Transverse colon (tissue), 4 donors: ENCODE measurements at regions not wholly inside any gene's neighbourhood (a gene's known extent, or its start where the extent isn't known, plus 50 kb on each side); places are given as distances from the start of the nearest gene placed in this dataset.

Experiments
- DNase-seq: peaks from one replicate; pipeline ENCODE4 v3.0.0-alpha.2; 2019
- H3K27ac ChIP-seq, 4 donors: fragments of 200-600 bp; sonication (generic); 2 replicates each; pipeline ENCODE4 v1.5.1; 2016 to 2018; ENCODE audit warnings: inconsistent platforms in 4 of 4
- H3K27me3 ChIP-seq: fragments of 200-600 bp; sonication (generic); 2 replicates; pipeline ENCODE4 v1.5.1; 2017; ENCODE audit warnings: inconsistent platforms
- H3K36me3 ChIP-seq, 4 donors: fragments of 200-600 bp; sonication (generic); 2 replicates each; pipeline ENCODE4 v1.5.1; 2017 to 2019; ENCODE audit warnings: inconsistent platforms in 4 of 4
- H3K4me1 ChIP-seq, 4 donors: fragments of 200-600 bp; sonication (generic); 2 replicates each; pipeline ENCODE4 v1.5.1; 2017 to 2020; ENCODE audit warnings: inconsistent platforms in 4 of 4
- H3K4me3 ChIP-seq, 4 donors: fragments of 200-600 bp; sonication (generic); 1 replicate in 1 of 4; 2 replicates in 3 of 4; pipeline versions ENCODE4 v1.5.1 to v1.6.1; 2017 to 2019; ENCODE audit warnings: inconsistent platforms in 4 of 4
- H3K9me3 ChIP-seq, 2 donors: fragments of 200-600 bp; sonication (generic); 2 replicates each; pipeline ENCODE4 v1.5.1; 2017 to 2019; ENCODE audit warnings: inconsistent platforms in 2 of 2
- CTCF ChIP-seq, 5 experiments: fragments of 200-600 bp in 3 of 5; fragments of 450-650 bp in 2 of 5; sonication (generic) in 3 of 5; IDR thresholded peaks; 1 replicate in 2 of 5; 2 replicates in 3 of 5; pipeline ENCODE4 v1.5.1; 2016 to 2017; ENCODE audit warnings: antibody characterized with exemption in 5 of 5, inconsistent platforms in 3 of 5, mild to moderate bottlenecking in 2 of 5, moderate library complexity in 1 of 5
- EP300 ChIP-seq: sonication (generic); formaldehyde crosslinking; IDR thresholded peaks from one replicate; pipeline ENCODE4 v1.6.1; 2017; ENCODE audit warnings: antibody characterized with exemption, low read depth
- POLR2A ChIP-seq: fragments of 450-650 bp; IDR thresholded peaks from one replicate; pipeline ENCODE4 v1.6.1; 2016; ENCODE audit warnings: antibody characterized with exemption, mild to moderate bottlenecking, moderate library complexity
- POLR2AphosphoS5 ChIP-seq, 3 donors: sonication (generic); formaldehyde crosslinking; IDR thresholded peaks; one replicate each; pipeline ENCODE4 v1.6.1; 2016; ENCODE audit warnings: antibody characterized with exemption in 3 of 3
- WGBS, 2 donors: methylation state at CpG; one replicate each; pipeline ENCODE4 v1.1.5; 2018; ENCODE audit warnings: low coverage in 1 of 2; 5-methylcytosine and 5-hydroxymethylcytosine counted together
- in situ Hi-C, 4 donors: fragments of 200-750 bp; cut with MboI; loops; one replicate each; pipeline versions ENCODE4 v1.15.0 to v1.15.1; 2017; ENCODE audit warnings: low sequenced_read_pairs in 3 of 4, low pct_ligation_motif_present in 1 of 4, low pct_unique_long_range_greater_than_20kb in 1 of 4
- intact Hi-C: fragments of 100-400 bp; cut with DNase I; formaldehyde crosslinking; loops from one replicate; pipeline ENCODE4 v1.15.1; 2023; ENCODE audit warnings: low total_unique reads

GRCh38 chr1:201774224-201774982 is 54.6 kb upstream of the IPO9 start:
- Histone ChIP-seq H3K4me1 (no peaks in the 10 kb centered on the region), H3K27me3 (no peaks in the 10 kb centered on the region), H3K4me3 (no peak overlapping the region), H3K36me3 (no peaks in the 10 kb centered on the region), H3K9me3 (peaks cover 5% of the 10 kb centered on the region in 2 donors), H3K27ac (no peak overlapping the region)
- WGBS, 2 donors, result 75 to 82% methylated on average over 3 to 4 of the region's 4 CpGs
- TF ChIP-seq POLR2A, result no peak
- TF ChIP-seq POLR2AphosphoS5 (IDR thresholded peaks at IDR 0.05), result no peak
- TF ChIP-seq CTCF (IDR thresholded peaks at IDR 0.05), result no peak
- no peak for TF ChIP-seq EP300
- in situ Hi-C loops, result no loop called here
- intact Hi-C loops, result no loop called here
- no peak for DNase-seq

GRCh38 chr1:201774983-201775344 is 54.0 kb upstream of the IPO9 start:
- DNase-seq, result no peak
- H3K4me3 ChIP-seq, result no peak overlapping the region
- H3K27ac ChIP-seq, result no peak overlapping the region
- in situ Hi-C loops (loop anchor here in 1 of 4 donors (25.0 kb wide), 1 partner anchor 213 kb away; no protein-coding TSS in a partner anchor), intact Hi-C loops (no loop called here)
- no peaks in the 10 kb centered on the region for H3K27me3 ChIP-seq
- peaks cover 0 to 4% (median 0%) of the 10 kb centered on the region in 4 donors for H3K4me1 ChIP-seq
- H3K9me3 ChIP-seq, result peaks cover 5% of the 10 kb centered on the region in 2 donors
- no peaks in the 10 kb centered on the region for H3K36me3 ChIP-seq
- 83 to 93% methylated on average over 1 of the region's 1 CpG for WGBS, 2 donors
- TF ChIP-seq POLR2AphosphoS5 (IDR thresholded peaks at IDR 0.05) (no peak), POLR2A (no peak), EP300 (no peak), CTCF (IDR thresholded peaks at IDR 0.05) (no peak)

GRCh38 chr1:201775380-201775779 is 53.6 kb upstream of the IPO9 start:
- intact Hi-C loops, result no loop called here
- 76 to 92% methylated on average over 3 of the region's 3 CpGs for WGBS, 2 donors
- Histone ChIP-seq H3K36me3 (no peaks in the 10 kb centered on the region), H3K4me1 (peaks cover 0 to 4% (median 0%) of the 10 kb centered on the region in 4 donors), H3K27ac (no peak overlapping the region), H3K9me3 (peaks cover 5% of the 10 kb centered on the region in 2 donors), H3K4me3 (no peak overlapping the region), H3K27me3 (no peaks in the 10 kb centered on the region)
- in situ Hi-C loops, result loop anchor here in 1 of 4 donors (25.0 kb wide), 1 partner anchor 213 kb away; no protein-coding TSS in a partner anchor
- TF ChIP-seq POLR2AphosphoS5 (IDR thresholded peaks at IDR 0.05) (no peak), POLR2A (no peak), CTCF (IDR thresholded peaks at IDR 0.05) (no peak)
- DNase-seq, result no peak

- peaks cover 0 to 24% (median 6%) of the 10 kb centered on the region in 4 donors for H3K36me3 ChIP-seq
- H3K9me3 ChIP-seq, result no peaks in the 10 kb centered on the region
- peaks cover 0 to 9% (median 0%) of the 10 kb centered on the region in 4 donors for H3K4me1 ChIP-seq
- H3K27ac ChIP-seq, result peak overlapping the region; percentile 20 to 50 (median 48)
- in situ Hi-C loops, result loop anchor here in 1 of 4 donors (25.0 kb wide), 1 partner anchor 216 kb away; no protein-coding TSS in a partner anchor
- H3K4me3 ChIP-seq, result no peak overlapping the region
- TF ChIP-seq EP300, result no peak
- TF ChIP-seq POLR2A, result no peak
- TF ChIP-seq CTCF (IDR thresholded peaks at IDR 0.05), result no peak
- TF ChIP-seq POLR2AphosphoS5 (IDR thresholded peaks at IDR 0.05), result no peak
- intact Hi-C loops, result no loop called here
- no peak for DNase-seq
- 46 to 49% methylated on average over 4 to 5 of the region's 5 CpGs for WGBS, 2 donors
- no peaks in the 10 kb centered on the region for H3K27me3 ChIP-seq
Observed at GRCh38 chr1:201778279-201779065, 50.5 kb upstream of the IPO9 start.
